HepG2 (cell line): ENCODE measurements at regions not wholly inside any gene's neighbourhood (a gene's known extent, or its start where the extent isn't known, plus 50 kb on each side); places are given as distances from the start of the nearest gene placed in this dataset.
A peak's percentile ranks its signal among the peaks of the same experiment; 100 is the strongest.

Experiments
- ATM ChIP-seq: fragments of 450-650 bp; IDR thresholded peaks from 2 replicates; pipeline ENCODE4 v1.7.1; 2017; ENCODE audit warnings: mild to moderate bottlenecking, borderline replicate concordance
- HNRNPL ChIP-seq: fragments of 200-400 bp; formaldehyde crosslinking; IDR thresholded peaks from 2 replicates; pipeline ENCODE4 v1.6.1; 2017; ENCODE audit warnings: mild to moderate bottlenecking, low read depth, low read length
- KDM6A ChIP-seq: IDR thresholded peaks from 2 replicates; pipeline ENCODE4 v1.6.1; 2016; ENCODE audit warnings: low read depth
- NCOA5 ChIP-seq: sonication (generic); formaldehyde crosslinking; IDR thresholded peaks from 2 replicates; pipeline ENCODE4 v1.4.0; 2020; ENCODE audit warnings: missing genetic modification reagents
- NR2C2 ChIP-seq: sonication (generic); formaldehyde crosslinking; IDR thresholded peaks from 2 replicates; pipeline ENCODE4 v1.4.0; 2020; ENCODE audit warnings: missing genetic modification reagents, mild to moderate bottlenecking, moderate library complexity, borderline replicate concordance
- POLR2A ChIP-seq, 2 experiments: IDR thresholded peaks; 2 replicates each; pipeline ENCODE4 v1.6.1; 2011; ENCODE audit warnings: low read depth in 2 of 2, low read length in 2 of 2, mild to moderate bottlenecking in 1 of 2, moderate library complexity in 1 of 2; ENCODE audit not compliant: insufficient read depth in 1 of 2
- SP140L ChIP-seq: sonication (generic); formaldehyde crosslinking; IDR thresholded peaks from 2 replicates; pipeline ENCODE4 v1.4.0; 2020; ENCODE audit warnings: missing genetic modification reagents, borderline replicate concordance
- TCF7L2 ChIP-seq: IDR thresholded peaks from 2 replicates; pipeline ENCODE4 v1.6.1; 2011; ENCODE audit warnings: mild to moderate bottlenecking, low read depth, low read length, moderate library complexity
- ZFAT ChIP-seq: sonication (generic); formaldehyde crosslinking; conservative IDR thresholded peaks from 2 replicates; pipeline ENCODE4 v1.8.1; 2023; ENCODE audit warnings: missing genetic modification reagents, inconsistent platforms
- ZNF460 ChIP-seq: sonication (generic); formaldehyde crosslinking; IDR thresholded peaks from 2 replicates; pipeline ENCODE4 v1.5.1; 2020; ENCODE audit warnings: missing genetic modification reagents, mild to moderate bottlenecking, borderline replicate concordance
- ZNF557 ChIP-seq: sonication (generic); formaldehyde crosslinking; IDR thresholded peaks from 2 replicates; pipeline ENCODE4 v1.4.0; 2020; ENCODE audit warnings: missing genetic modification reagents
- ZNF605 ChIP-seq: sonication (generic); formaldehyde crosslinking; IDR thresholded peaks from 2 replicates; pipeline ENCODE4 v1.8.0; 2022; ENCODE audit warnings: mild to moderate bottlenecking, missing genetic modification reagents
- ZNF660 ChIP-seq: sonication (generic); formaldehyde crosslinking; IDR thresholded peaks from 2 replicates; pipeline ENCODE4 v1.5.1; 2020; ENCODE audit warnings: mild to moderate bottlenecking, low read depth, missing genetic modification reagents, borderline replicate concordance
- ZNF773 ChIP-seq: sonication (generic); formaldehyde crosslinking; IDR thresholded peaks from 2 replicates; pipeline ENCODE4 v1.4.0; 2020; ENCODE audit warnings: missing genetic modification reagents, borderline replicate concordance
- TF ChIP-seq, protein P1 (sequence below): sonication (generic); formaldehyde crosslinking; IDR thresholded peaks from 2 replicates; pipeline ENCODE4 v1.8.0; 2022; ENCODE audit warnings: missing genetic modification reagents, mild to moderate bottlenecking, inconsistent platforms, borderline replicate concordance
- TF ChIP-seq, protein P2 (sequence below): sonication (generic); formaldehyde crosslinking; IDR thresholded peaks from 2 replicates; pipeline ENCODE4 v1.4.0; 2020; ENCODE audit warnings: mild to moderate bottlenecking, missing genetic modification reagents
- TF ChIP-seq, protein P3 (sequence below): sonication (generic); formaldehyde crosslinking; IDR thresholded peaks from 2 replicates; pipeline ENCODE4 v1.4.0; 2020; ENCODE audit warnings: missing genetic modification reagents, borderline replicate concordance
- TF ChIP-seq, protein P4 (sequence below): sonication (generic); formaldehyde crosslinking; IDR thresholded peaks from 2 replicates; pipeline ENCODE4 v1.8.1; 2023; ENCODE audit warnings: mild to moderate bottlenecking, missing genetic modification reagents

DNA sequence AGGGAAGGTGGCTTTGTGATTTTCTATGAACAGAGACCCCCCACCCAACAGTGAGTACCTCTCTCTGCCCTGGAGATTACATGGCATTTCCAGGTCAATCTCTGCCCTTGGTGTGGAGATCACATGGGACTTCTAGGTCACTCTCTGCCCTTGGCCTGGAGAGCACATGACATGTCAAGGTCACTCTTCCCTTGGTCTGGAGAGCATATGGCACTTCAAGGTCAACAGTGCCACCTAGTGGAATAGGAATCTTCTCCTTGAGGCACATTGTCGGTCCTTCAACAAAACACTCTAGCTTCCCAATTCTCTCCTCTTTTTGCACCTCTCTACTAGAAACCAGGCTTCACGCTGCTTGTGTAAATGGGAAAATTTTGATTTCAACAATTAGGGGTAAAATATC, 66.2 kb upstream of the TACR3 start (continued):
- TF ChIP-seq, protein P1, sequence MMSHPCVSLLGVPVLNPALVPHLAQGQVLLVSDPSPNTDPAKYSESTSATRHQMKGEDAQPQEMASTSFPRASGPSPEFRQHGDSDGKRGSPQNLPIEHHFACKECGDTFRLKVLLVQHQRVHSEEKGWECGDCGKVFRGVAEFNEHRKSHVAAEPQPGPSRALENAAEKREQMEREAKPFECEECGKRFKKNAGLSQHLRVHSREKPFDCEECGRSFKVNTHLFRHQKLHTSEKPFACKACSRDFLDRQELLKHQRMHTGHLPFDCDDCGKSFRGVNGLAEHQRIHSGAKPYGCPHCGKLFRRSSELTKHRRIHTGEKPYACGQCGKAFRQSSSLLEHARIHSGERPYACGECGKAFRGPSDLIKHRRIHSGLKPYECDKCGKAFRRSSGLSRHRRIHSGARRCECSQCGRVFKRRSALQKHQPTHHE (CRISPR knock-in tag), result no peak
- no peak for TF ChIP-seq NCOA5
- peak; percentile 65 for TF ChIP-seq NR2C2 (CRISPR knock-in tag)
- TF ChIP-seq, protein P2, sequence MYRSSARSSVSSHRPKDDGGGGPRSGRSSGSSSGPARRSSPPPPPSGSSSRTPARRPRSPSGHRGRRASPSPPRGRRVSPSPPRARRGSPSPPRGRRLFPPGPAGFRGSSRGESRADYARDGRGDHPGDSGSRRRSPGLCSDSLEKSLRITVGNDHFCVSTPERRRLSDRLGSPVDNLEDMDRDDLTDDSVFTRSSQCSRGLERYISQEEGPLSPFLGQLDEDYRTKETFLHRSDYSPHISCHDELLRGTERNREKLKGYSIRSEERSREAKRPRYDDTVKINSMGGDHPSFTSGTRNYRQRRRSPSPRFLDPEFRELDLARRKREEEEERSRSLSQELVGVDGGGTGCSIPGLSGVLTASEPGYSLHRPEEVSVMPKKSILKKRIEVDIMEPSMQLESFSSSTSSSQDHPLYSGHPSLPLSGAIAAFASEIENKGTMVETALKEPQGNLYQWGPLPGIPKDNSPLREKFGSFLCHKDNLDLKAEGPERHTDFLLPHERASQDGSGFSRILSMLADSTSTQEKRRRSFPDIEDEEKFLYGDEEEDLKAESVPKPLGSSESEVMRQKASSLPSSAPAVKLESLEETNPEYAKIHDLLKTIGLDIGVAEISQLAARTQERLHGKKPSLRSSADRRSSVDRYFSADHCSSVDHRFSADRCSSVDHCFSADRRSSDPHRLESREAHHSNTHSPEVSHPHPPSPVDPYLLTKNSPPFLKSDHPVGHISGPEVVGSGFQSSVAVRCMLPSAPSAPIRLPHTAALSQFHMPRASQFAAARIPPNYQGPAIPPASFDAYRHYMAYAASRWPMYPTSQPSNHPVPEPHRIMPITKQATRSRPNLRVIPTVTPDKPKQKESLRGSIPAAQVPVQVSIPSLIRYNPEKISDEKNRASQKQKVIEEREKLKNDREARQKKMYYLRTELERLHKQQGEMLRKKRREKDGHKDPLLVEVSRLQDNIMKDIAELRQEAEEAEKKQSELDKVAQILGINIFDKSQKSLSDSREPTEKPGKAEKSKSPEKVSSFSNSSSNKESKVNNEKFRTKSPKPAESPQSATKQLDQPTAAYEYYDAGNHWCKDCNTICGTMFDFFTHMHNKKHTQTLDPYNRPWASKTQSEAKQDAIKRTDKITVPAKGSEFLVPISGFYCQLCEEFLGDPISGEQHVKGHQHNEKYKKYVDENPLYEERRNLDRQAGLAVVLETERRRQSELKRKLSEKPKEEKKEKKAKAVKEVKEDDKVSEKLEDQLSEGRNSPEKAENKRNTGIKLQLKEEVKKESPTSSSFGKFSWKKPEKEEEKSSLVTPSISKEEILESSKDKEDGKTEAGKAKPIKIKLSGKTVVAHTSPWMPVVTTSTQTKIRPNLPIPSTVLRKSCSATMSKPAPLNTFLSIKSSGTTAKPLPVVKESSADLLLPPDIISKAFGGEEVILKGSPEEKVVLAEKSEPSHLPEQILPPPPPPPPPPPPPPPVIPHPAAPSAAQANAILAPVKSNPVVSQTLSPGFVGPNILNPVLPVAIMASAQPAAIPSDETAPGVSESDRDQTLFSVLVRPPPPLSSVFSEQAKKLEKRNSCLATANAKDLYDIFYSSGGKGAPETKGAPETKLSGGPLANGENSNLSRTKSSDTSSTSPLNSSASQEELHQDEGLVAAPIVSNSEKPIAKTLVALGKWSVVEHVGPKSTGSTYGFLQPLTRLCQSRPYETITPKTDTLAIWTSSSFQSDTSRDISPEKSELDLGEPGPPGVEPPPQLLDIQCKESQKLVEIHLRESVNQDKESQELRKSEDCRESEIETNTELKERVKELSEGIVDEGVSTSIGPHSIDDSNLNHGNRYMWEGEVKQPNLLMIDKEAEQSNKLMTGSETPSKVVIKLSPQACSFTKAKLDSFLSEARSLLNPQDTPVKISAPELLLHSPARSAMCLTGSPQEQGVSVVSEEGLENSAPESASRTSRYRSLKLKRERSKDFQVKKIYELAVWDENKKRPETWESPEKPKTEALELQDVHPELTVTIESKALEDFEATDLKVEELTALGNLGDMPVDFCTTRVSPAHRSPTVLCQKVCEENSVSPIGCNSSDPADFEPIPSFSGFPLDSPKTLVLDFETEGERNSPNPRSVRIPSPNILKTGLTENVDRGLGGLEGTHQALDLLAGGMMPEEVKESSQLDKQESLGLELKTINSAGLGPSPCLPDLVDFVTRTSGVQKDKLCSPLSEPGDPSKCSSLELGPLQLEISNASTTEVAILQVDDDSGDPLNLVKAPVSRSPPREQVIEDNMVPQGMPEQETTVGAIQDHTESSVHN (CRISPR knock-in tag), result no peak
- no peak for TF ChIP-seq ZNF460 (CRISPR knock-in tag)
- TF ChIP-seq TCF7L2, result no peak
- TF ChIP-seq, protein P3, sequence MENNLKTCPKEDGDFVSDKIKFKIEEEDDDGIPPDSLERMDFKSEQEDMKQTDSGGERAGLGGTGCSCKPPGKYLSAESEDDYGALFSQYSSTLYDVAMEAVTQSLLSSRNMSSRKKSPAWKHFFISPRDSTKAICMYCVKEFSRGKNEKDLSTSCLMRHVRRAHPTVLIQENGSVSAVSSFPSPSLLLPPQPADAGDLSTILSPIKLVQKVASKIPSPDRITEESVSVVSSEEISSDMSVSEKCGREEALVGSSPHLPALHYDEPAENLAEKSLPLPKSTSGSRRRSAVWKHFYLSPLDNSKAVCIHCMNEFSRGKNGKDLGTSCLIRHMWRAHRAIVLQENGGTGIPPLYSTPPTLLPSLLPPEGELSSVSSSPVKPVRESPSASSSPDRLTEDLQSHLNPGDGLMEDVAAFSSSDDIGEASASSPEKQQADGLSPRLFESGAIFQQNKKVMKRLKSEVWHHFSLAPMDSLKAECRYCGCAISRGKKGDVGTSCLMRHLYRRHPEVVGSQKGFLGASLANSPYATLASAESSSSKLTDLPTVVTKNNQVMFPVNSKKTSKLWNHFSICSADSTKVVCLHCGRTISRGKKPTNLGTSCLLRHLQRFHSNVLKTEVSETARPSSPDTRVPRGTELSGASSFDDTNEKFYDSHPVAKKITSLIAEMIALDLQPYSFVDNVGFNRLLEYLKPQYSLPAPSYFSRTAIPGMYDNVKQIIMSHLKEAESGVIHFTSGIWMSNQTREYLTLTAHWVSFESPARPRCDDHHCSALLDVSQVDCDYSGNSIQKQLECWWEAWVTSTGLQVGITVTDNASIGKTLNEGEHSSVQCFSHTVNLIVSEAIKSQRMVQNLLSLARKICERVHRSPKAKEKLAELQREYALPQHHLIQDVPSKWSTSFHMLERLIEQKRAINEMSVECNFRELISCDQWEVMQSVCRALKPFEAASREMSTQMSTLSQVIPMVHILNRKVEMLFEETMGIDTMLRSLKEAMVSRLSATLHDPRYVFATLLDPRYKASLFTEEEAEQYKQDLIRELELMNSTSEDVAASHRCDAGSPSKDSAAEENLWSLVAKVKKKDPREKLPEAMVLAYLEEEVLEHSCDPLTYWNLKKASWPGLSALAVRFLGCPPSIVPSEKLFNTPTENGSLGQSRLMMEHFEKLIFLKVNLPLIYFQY, result no peak
- no peak for TF ChIP-seq SP140L
- TF ChIP-seq ZNF557, result no peak
- no peak for TF ChIP-seq ZNF773 (CRISPR knock-in tag)
- no peak for TF ChIP-seq ATM
- TF ChIP-seq HNRNPL, result no peak
- no peak for TF ChIP-seq POLR2A (IDR thresholded peaks at IDR 0.05; ENCODE audit: insufficient read depth in 1 of 2, low read depth in 2 of 2, low read length in 2 of 2)
- no peak for TF ChIP-seq ZFAT
- no peak for TF ChIP-seq ZNF660 (CRISPR knock-in tag)
- TF ChIP-seq ZNF605, result no peak
- TF ChIP-seq, protein P4, sequence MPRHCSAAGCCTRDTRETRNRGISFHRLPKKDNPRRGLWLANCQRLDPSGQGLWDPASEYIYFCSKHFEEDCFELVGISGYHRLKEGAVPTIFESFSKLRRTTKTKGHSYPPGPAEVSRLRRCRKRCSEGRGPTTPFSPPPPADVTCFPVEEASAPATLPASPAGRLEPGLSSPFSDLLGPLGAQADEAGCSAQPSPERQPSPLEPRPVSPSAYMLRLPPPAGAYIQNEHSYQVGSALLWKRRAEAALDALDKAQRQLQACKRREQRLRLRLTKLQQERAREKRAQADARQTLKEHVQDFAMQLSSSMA (CRISPR knock-in tag), result no peak
- TF ChIP-seq KDM6A (CRISPR knock-in tag), result no peak
